GM23338 (cell line): ENCODE measurements at regions not wholly inside any gene's neighbourhood (a gene's known extent, or its start where the extent isn't known, plus 50 kb on each side); places are given as distances from the start of the nearest gene placed in this dataset.

Experiments used
- ATAC-seq: fragments of 200-7000 bp; cut with Tn5 transposase; 3 replicates; pipeline ENCODE4 v1.9.1; 2020
- DNase-seq: peaks from one replicate; pipeline ENCODE4 v3.0.0-alpha.2; 2015; ENCODE audit warnings: low spot score
- H2AFZ ChIP-seq: fragments of 200-600 bp; sonication (generic); 2 replicates; pipeline ENCODE4 v1.8.0; 2016; ENCODE audit warnings: antibody characterized with exemption, mild to moderate bottlenecking, moderate library complexity
- H3F3A ChIP-seq: fragments of 200-600 bp; sonication (generic); replicated peaks from 2 replicates; pipeline ENCODE4 v1.8.0; 2017; ENCODE audit warnings: antibody characterized with exemption, mixed run types, low read depth
- H3K27ac ChIP-seq: fragments of 200-600 bp; sonication (generic); 2 replicates; pipeline ENCODE4 v1.6.1; 2016; ENCODE audit warnings: low read depth
- H3K27me3 ChIP-seq: fragments of 200-600 bp; sonication (generic); 2 replicates; pipeline ENCODE4 v1.8.0; 2016; ENCODE audit warnings: mild to moderate bottlenecking, mixed run types, moderate library complexity; ENCODE audit not compliant: insufficient read depth
- H3K36me3 ChIP-seq: fragments of 200-600 bp; sonication (generic); 2 replicates; pipeline ENCODE4 v1.8.0; 2016; ENCODE audit warnings: mild to moderate bottlenecking; ENCODE audit not compliant: insufficient read depth
- H3K4me1 ChIP-seq: fragments of 200-600 bp; sonication (generic); 2 replicates; pipeline ENCODE4 v1.8.0; 2016; ENCODE audit warnings: mild to moderate bottlenecking, moderate library complexity; ENCODE audit not compliant: insufficient read depth
- H3K4me2 ChIP-seq: fragments of 200-600 bp; sonication (generic); 2 replicates; pipeline ENCODE4 v1.7.1; 2017; ENCODE audit warnings: mixed run types
- H3K4me3 ChIP-seq: fragments of 200-600 bp; sonication (generic); 2 replicates; pipeline ENCODE4 v1.6.1; 2016; ENCODE audit warnings: mixed run types
- H3K79me2 ChIP-seq: fragments of 200-600 bp; sonication (generic); replicated peaks from 2 replicates; pipeline ENCODE4 v1.8.0; 2017; ENCODE audit warnings: mild to moderate bottlenecking; ENCODE audit not compliant: insufficient read depth
- H3K9me2 ChIP-seq: fragments of 200-600 bp; sonication (generic); 2 replicates; pipeline ENCODE4 v1.8.0; 2017; ENCODE audit not compliant: insufficient read depth
- H4K20me1 ChIP-seq: fragments of 200-600 bp; sonication (generic); replicated peaks from 2 replicates; pipeline ENCODE4 v1.8.0; 2017; ENCODE audit warnings: mild to moderate bottlenecking; ENCODE audit not compliant: insufficient read depth
- H3K27ac Mint-ChIP-seq: 2 replicates; pipeline ENCODE4 v1.8.0; 2020; ENCODE audit warnings: inconsistent platforms, mild to moderate bottlenecking, moderate library complexity, mixed read lengths
- H3K27me3 Mint-ChIP-seq: 3 replicates; pipeline ENCODE4 v1.8.0; 2022; ENCODE audit warnings: low read depth, mild to moderate bottlenecking, moderate library complexity, mixed read lengths, inconsistent platforms; ENCODE audit not compliant: insufficient read depth, poor library complexity
- H3K36me3 Mint-ChIP-seq: 3 replicates; pipeline ENCODE4 v1.8.0; 2021; ENCODE audit warnings: low read depth, mild to moderate bottlenecking, inconsistent platforms, moderate library complexity, mixed read lengths
- H3K4me1 Mint-ChIP-seq: 3 replicates; pipeline ENCODE4 v1.8.0; 2020; ENCODE audit warnings: mild to moderate bottlenecking, inconsistent platforms, mixed read lengths
- H3K4me3 Mint-ChIP-seq: 3 replicates; pipeline ENCODE4 v1.8.0; 2021; ENCODE audit warnings: moderate library complexity, mild to moderate bottlenecking, inconsistent platforms, mixed read lengths
- H3K9me3 Mint-ChIP-seq: 3 replicates; pipeline ENCODE4 v1.8.0; 2020; ENCODE audit warnings: moderate library complexity, mild to moderate bottlenecking, inconsistent platforms, mixed read lengths
- CREB1 ChIP-seq: fragments of 250-450 bp; sonication (Bioruptor Pico); IDR thresholded peaks from 2 replicates; pipeline ENCODE4 v1.5.0; 2020; ENCODE audit warnings: low read depth, mild to moderate bottlenecking, moderate library complexity
- EZH2 ChIP-seq: fragments of 200-600 bp; sonication (generic); IDR thresholded peaks from one replicate; pipeline ENCODE4 v1.8.0; 2017; ENCODE audit warnings: antibody characterized with exemption, mild to moderate bottlenecking, low read depth; ENCODE audit not compliant: unreplicated experiment
- NANOG ChIP-seq: IDR thresholded peaks from 2 replicates; pipeline ENCODE4 v1.6.1; 2016; ENCODE audit warnings: antibody characterized with exemption, borderline replicate concordance
- STAT1 ChIP-seq: IDR thresholded peaks from one replicate; pipeline ENCODE4 v1.6.1; 2016; ENCODE audit warnings: antibody characterized with exemption; ENCODE audit not compliant: unreplicated experiment
- ZNF114 ChIP-seq: fragments of 250-450 bp; sonication (Bioruptor Pico); IDR thresholded peaks from 2 replicates; pipeline ENCODE4 v1.5.0; 2020; ENCODE audit warnings: mild to moderate bottlenecking, moderate library complexity
- ZNF331 ChIP-seq: fragments of 250-450 bp; sonication (Bioruptor Pico); IDR thresholded peaks from 2 replicates; pipeline ENCODE4 v1.5.0; 2020; ENCODE audit warnings: low read depth, mild to moderate bottlenecking, moderate library complexity
- ZNF462 ChIP-seq: fragments of 250-450 bp; sonication (Bioruptor Pico); IDR thresholded peaks from 2 replicates; pipeline ENCODE4 v1.5.0; 2020; ENCODE audit warnings: mild to moderate bottlenecking, moderate library complexity
- TF ChIP-seq, protein P1 (sequence below): IDR thresholded peaks from 2 replicates; pipeline ENCODE4 v1.6.1; 2016; ENCODE audit warnings: antibody characterized with exemption
- TF ChIP-seq, protein P2 (sequence below): IDR thresholded peaks from one replicate; pipeline ENCODE4 v1.6.1; 2018; ENCODE audit warnings: antibody characterized with exemption; ENCODE audit not compliant: unreplicated experiment
- TF ChIP-seq, protein P3 (sequence below), 2 experiments: fragments of 200-600 bp in 1 of 2; sonication (generic) in 1 of 2; conservative IDR thresholded peaks; 2 replicates each; pipeline versions ENCODE4 v1.5.1 to v1.6.1; 2016 to 2017; ENCODE audit warnings: antibody characterized with exemption in 2 of 2, low read depth in 2 of 2, mild to moderate bottlenecking in 2 of 2, moderate library complexity in 1 of 2

GRCh38 chr6:137801352-137802114 lies 65.5 kb upstream of the TNFAIP3 start (continued):
- TF ChIP-seq ZNF462 (CRISPR knock-in tag) (no peak), CREB1 (no peak)

- no peak overlapping the region for H3K27ac Mint-ChIP-seq
- H3K79me2 ChIP-seq, result no peaks in the 10 kb centered on the region
- TF ChIP-seq, protein P1, sequence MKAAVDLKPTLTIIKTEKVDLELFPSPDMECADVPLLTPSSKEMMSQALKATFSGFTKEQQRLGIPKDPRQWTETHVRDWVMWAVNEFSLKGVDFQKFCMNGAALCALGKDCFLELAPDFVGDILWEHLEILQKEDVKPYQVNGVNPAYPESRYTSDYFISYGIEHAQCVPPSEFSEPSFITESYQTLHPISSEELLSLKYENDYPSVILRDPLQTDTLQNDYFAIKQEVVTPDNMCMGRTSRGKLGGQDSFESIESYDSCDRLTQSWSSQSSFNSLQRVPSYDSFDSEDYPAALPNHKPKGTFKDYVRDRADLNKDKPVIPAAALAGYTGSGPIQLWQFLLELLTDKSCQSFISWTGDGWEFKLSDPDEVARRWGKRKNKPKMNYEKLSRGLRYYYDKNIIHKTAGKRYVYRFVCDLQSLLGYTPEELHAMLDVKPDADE, result no peak
- TF ChIP-seq ZNF114 (no peak), STAT1 (no peak), EZH2 (no peak), NANOG (no peak), CREB1 (no peak), ZNF331 (CRISPR knock-in tag) (no peak)
- TF ChIP-seq, protein P2, sequence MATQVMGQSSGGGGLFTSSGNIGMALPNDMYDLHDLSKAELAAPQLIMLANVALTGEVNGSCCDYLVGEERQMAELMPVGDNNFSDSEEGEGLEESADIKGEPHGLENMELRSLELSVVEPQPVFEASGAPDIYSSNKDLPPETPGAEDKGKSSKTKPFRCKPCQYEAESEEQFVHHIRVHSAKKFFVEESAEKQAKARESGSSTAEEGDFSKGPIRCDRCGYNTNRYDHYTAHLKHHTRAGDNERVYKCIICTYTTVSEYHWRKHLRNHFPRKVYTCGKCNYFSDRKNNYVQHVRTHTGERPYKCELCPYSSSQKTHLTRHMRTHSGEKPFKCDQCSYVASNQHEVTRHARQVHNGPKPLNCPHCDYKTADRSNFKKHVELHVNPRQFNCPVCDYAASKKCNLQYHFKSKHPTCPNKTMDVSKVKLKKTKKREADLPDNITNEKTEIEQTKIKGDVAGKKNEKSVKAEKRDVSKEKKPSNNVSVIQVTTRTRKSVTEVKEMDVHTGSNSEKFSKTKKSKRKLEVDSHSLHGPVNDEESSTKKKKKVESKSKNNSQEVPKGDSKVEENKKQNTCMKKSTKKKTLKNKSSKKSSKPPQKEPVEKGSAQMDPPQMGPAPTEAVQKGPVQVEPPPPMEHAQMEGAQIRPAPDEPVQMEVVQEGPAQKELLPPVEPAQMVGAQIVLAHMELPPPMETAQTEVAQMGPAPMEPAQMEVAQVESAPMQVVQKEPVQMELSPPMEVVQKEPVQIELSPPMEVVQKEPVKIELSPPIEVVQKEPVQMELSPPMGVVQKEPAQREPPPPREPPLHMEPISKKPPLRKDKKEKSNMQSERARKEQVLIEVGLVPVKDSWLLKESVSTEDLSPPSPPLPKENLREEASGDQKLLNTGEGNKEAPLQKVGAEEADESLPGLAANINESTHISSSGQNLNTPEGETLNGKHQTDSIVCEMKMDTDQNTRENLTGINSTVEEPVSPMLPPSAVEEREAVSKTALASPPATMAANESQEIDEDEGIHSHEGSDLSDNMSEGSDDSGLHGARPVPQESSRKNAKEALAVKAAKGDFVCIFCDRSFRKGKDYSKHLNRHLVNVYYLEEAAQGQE, result no peak
- TF ChIP-seq, protein P3, sequence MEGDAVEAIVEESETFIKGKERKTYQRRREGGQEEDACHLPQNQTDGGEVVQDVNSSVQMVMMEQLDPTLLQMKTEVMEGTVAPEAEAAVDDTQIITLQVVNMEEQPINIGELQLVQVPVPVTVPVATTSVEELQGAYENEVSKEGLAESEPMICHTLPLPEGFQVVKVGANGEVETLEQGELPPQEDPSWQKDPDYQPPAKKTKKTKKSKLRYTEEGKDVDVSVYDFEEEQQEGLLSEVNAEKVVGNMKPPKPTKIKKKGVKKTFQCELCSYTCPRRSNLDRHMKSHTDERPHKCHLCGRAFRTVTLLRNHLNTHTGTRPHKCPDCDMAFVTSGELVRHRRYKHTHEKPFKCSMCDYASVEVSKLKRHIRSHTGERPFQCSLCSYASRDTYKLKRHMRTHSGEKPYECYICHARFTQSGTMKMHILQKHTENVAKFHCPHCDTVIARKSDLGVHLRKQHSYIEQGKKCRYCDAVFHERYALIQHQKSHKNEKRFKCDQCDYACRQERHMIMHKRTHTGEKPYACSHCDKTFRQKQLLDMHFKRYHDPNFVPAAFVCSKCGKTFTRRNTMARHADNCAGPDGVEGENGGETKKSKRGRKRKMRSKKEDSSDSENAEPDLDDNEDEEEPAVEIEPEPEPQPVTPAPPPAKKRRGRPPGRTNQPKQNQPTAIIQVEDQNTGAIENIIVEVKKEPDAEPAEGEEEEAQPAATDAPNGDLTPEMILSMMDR (conservative IDR thresholded peaks at IDR 0.05; ENCODE audit: low read depth in 2 of 2), result no peak
Observed at GRCh38 chr6:137802408-137803182, 64.5 kb upstream of the TNFAIP3 start.

More at GRCh38 chr6:137802408-137803182, 64.5 kb upstream of the TNFAIP3 start:
- H3K9me3 Mint-ChIP-seq, result no peaks in the 10 kb centered on the region
- ATAC-seq (no peak), DNase-seq (no peak)
- Histone ChIP-seq H2AFZ (no peak overlapping the region), H3K36me3 (no peaks in the 10 kb centered on the region), H3K27ac (no peak overlapping the region), H4K20me1 (no peaks in the 10 kb centered on the region), H3K4me1 (no peaks in the 10 kb centered on the region), H3K4me2 (no peak overlapping the region), H3K9me2 (peaks cover 12% of the 10 kb centered on the region; the same call in 1 of the 2 replicates), H3F3A (no peaks in the 10 kb centered on the region), H3K27me3 (no peaks in the 10 kb centered on the region), H3K4me3 (no peak overlapping the region)
- no peaks in the 10 kb centered on the region for H3K4me1 Mint-ChIP-seq
- no peak overlapping the region for H3K4me3 Mint-ChIP-seq
- peaks cover 7% of the 10 kb centered on the region for H3K27me3 Mint-ChIP-seq
- no peaks in the 10 kb centered on the region for H3K36me3 Mint-ChIP-seq
